GM12865 (cell line): ENCODE measurements at regions not wholly inside any gene's neighbourhood (a gene's known extent, or its start where the extent isn't known, plus 50 kb on each side); places are given as distances from the start of the nearest gene placed in this dataset.
"Not testable (repeated sequence)": the region's sequence is repeated elsewhere in the genome, so short reads cannot be mapped to it uniquely, and the experiment has no call there.

Experiments used
- DNase-seq: peaks from one replicate; pipeline ENCODE4 v3.0.0; 2010; ENCODE audit warnings: low read depth
- H3K4me3 ChIP-seq: 2 replicates; pipeline ENCODE4 v1.5.1; 2011; ENCODE audit warnings: mild to moderate bottlenecking, low read depth, low read length, control low read depth
- TF ChIP-seq, protein P1 (sequence below): IDR thresholded peaks from 2 replicates; pipeline ENCODE4 v1.5.1; 2011; ENCODE audit warnings: low read length, control low read depth, low read depth, inconsistent platforms; ENCODE audit not compliant: insufficient read depth; ENCODE audit errors: missing control alignments

DNA sequence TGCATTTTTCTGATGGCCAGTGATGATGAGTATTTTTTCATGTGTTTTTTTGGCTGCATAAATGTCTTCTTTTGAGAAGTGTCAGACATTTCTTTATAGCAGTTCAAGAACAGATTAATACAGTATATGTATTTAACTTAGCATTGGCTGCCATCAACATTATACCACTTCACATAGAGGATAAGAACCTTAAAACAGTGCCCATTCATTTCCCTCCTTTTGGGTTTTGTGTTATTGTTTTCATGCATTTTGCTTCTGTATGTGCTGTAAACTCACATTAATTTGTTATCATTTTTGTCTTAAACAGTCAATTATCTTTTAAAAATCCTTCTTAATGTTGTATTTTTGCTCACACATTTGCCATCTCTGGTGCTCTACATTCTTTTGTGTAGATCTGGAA is 381.6 kb upstream of the DEFB115 start:
- DNase-seq, H3K4me3 ChIP-seq: not testable (repeated sequence)

DNA sequence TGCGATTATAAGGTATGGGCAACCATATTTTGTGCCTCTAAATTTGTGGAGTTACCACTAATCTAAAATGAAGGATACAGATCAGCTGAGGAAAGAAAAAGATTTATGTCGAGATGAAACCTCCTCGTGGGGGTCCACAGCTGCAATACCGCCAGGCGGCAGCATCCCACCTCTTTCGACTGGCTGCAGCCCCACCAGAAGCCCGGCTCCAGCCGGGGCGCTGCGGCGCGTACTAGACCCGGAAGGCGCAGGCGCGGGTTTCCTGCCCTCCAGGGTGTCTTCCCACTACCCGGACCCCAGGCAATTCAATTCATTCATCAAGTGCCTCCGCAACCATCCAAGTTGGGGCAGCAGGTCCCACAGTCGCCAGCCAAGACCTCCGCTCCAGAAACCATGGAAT is 366.1 kb upstream of the DEFB115 start:
- H3K4me3 ChIP-seq, DNase-seq: not testable (repeated sequence)

DNA sequence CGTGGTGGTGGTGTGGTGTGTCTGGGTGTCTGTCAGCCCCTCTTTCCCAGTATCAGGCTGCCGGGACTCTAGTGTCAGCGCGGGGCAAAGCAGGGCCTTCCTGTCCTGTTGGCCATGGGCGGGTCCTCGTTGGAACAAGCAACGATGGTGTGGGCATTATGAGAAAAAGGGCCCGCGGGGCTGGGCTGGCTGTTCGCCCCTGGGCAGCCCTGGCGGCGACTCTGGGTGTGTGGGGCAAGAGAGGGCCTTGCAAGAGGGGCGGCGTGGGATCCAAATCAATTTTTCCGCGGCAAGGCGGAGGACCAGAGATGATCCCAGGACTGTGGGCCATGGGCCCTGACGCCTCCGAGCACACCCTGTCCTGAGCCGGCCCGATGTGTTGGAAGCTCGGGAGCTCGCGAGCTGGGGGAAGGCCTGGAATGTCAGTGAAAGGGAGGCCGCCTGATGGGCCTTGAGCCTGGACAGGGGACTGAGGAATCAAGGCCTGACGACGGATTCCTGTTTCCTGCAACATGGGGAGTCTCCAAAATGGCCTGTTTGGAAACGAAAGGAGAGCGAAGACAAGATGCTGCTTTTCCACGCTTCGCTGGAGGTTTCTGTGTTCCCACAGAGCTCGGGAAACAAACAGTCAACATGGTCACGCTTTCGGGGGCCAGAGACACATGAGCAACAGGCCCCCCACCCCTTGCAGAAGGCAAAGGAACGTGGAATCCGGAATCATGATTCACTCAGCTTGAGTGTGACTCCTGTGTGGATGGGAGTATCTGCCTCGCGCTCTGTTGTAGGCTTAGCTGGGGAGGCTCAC is 364.7 kb upstream of the DEFB115 start:
- TF ChIP-seq, protein P1, sequence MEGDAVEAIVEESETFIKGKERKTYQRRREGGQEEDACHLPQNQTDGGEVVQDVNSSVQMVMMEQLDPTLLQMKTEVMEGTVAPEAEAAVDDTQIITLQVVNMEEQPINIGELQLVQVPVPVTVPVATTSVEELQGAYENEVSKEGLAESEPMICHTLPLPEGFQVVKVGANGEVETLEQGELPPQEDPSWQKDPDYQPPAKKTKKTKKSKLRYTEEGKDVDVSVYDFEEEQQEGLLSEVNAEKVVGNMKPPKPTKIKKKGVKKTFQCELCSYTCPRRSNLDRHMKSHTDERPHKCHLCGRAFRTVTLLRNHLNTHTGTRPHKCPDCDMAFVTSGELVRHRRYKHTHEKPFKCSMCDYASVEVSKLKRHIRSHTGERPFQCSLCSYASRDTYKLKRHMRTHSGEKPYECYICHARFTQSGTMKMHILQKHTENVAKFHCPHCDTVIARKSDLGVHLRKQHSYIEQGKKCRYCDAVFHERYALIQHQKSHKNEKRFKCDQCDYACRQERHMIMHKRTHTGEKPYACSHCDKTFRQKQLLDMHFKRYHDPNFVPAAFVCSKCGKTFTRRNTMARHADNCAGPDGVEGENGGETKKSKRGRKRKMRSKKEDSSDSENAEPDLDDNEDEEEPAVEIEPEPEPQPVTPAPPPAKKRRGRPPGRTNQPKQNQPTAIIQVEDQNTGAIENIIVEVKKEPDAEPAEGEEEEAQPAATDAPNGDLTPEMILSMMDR: no peak
- H3K4me3 ChIP-seq: no peak overlapping the region
- DNase-seq: no peak

DNA sequence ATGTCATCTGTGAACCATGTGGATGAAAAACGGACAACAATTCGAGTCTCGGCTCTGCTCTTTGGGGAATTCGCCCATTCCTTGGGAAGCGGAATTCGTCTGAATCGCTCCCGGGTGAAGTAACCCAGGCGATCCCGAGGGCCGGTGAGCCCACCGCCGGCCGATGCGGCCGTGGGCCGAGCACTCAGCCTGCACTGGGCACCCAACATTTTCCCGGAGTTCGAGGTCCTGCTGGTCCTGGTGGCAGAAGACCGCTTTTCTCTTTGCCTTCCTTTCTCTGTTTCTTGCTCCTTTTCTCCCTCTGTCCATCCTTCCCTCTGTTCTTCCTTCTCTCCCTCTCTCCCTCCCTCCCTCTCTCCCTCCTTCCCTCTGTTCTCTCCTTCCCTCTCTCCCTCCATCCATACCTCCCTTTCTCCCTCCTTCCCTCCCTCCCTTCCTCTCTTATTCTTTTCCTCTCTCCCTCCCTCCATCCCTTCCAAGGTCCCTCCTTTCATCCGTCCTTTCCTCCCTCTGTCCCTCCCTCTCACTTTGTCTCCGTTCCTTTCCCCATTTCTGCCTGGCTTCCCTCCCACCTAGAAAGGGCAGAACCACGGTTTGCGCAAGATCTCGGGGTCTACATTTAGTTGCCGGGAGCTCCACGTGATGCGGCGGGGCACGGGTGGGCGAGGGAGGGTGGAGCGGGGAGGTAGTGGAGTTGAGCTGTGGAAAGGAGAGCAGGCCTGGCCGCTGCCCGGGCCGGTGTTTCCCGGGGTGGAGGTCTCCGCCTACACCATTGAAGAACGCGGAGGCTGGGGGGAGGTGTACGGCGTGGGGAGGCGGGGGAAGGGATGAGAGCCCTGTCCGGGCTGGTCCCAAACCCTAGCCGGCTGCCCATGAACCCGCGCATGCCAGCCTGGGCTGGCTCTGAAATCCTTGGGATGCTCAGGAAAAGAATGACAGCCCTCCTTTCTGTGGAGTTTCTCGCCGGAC is 363.8 kb upstream of the DEFB115 start:
- not testable (repeated sequence) for DNase-seq, H3K4me3 ChIP-seq

DNA sequence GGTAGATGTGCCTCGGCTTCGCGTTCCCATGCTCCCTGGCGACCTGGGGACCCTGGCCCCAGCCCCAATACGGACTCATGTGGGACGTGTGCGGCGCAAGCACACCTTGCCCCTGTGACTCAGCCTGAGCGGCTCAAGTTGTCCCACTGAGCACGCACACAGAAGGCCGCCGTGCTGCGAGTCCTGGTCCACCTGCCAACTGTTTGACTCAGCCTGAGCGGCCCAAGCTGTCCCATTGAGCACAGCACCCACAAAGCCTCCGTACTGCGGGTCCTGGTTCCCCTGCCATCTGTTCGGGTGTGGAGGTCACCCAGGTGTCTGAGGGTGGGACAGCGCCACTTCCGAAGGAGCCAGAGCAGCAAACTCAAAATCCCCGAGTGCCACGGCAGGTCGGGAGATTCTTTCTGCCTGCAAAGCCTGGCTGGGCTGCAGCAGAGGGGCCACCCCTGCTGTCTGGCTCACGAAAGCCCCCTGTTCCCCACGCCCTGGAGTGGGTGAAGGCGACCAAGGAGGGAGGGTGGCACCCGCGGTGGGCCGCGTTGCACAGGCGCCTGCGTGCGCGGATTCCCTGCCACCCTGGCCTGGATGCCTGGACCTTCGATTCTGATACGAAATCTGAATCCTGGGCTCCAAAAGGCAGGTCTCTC is 362.6 kb upstream of the DEFB115 start:
- DNase-seq, H3K4me3 ChIP-seq: not testable (repeated sequence)

DNA sequence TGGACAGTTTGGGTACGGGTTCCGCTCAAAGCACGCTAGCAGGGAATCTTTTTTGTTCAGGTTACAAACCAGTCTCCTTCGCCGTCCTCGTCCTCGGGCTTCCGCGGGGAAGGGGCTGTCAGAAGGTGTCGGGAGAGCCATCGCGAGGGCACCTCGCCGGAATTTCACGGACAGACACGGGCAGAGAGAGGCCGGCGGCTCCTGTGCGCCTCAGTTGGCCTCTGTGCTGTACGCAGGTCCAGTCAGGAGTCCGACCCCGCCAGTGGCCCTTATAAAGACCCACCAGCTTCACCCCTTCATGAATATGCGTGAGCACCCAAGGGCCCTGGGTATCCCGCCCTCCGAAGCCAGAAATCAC is 362.1 kb upstream of the DEFB115 start:
- DNase-seq, H3K4me3 ChIP-seq: not testable (repeated sequence)

DNA sequence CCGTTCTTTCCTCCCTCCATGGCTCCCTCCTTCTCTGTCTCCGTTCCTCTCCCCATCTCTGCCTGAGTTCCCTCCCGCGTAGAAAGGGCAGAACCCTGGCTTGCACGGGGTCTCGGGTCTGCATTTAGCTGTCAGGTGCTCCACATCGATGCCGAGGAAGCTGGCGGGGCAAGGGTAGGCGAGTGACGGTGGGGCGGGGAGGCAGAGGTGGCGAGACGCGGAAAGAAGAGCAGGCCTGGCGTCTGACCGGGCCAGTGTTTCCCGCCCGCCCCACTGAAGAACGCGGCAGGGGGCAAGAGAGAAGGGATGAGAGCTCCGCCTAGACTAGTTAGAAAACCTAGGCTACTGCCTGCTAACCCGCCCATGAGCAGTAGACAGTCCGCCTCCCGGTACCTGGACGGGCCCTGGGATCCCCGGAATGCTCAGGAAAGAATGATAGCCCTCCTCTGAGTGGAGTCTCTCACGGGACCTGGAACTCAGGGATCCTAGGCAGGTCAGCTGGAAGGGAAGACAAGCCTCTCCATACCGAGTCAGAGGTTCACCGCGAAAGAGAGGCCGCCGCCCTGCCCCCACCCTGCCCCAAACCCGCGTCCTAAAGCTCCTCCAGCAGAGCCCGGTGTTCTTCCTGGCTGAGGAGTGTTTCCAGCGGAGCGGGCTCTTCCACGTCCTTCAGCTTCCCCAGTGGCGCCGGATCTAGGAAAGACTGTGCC is 357.9 kb upstream of the DEFB115 start:
- peak overlapping the region; percentile 31; the same call in 1 of the 2 replicates for H3K4me3 ChIP-seq
- DNase-seq: peak; percentile 54

DNA sequence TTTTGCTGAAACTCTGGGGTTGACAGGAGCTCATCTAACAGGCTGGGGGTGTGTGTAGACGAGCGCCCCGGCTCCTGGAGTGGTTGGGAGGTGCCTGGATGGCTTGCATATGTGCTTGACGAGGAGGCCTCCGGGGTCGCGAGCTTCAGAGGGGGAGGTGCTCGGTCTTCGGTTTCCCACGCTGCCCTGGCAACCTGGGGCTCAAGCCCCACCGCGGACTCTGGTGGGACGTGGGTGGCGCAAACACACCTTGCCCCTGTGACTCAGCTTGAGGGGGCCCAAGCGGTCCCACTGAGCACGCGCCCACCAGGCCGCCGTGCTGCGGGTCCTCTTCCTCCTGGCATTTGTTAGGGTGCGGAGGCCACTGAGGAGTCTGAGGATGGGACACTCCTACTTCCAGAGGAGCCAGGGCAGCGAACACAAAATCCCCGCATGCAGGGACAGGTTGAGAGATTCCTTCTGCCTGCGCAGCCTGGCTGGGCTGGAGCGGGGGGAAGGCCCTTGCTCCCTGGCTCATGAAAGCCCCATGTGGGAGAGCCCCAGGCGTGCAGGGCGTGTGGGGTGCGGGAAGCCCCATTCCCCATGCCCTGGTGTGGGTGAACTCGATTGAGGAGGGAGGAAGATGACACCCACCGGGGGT is 357.3 kb upstream of the DEFB115 start:
- not testable (repeated sequence) for H3K4me3 ChIP-seq, DNase-seq

DNA sequence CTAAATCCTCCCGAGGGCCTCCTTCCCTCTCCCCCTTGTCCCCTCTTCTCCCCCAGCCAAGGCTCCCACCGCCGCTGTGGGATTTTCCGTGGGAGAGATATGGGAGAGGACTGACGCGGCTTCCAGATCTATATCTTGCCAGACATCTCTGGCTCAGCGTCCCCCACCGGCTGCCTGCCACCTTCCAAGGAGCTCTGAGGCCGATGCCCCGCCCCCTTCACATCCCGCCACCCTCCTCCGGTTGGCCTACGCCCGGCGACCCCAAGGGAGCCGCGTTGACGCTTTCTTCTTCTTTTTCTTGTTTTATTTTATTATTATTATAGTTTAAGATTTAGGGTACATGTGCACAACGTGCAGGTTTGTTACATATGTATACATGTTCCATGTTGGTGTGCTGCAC is 352.2 kb upstream of the DEFB115 start:
- not testable (repeated sequence) for H3K4me3 ChIP-seq, DNase-seq

DNA sequence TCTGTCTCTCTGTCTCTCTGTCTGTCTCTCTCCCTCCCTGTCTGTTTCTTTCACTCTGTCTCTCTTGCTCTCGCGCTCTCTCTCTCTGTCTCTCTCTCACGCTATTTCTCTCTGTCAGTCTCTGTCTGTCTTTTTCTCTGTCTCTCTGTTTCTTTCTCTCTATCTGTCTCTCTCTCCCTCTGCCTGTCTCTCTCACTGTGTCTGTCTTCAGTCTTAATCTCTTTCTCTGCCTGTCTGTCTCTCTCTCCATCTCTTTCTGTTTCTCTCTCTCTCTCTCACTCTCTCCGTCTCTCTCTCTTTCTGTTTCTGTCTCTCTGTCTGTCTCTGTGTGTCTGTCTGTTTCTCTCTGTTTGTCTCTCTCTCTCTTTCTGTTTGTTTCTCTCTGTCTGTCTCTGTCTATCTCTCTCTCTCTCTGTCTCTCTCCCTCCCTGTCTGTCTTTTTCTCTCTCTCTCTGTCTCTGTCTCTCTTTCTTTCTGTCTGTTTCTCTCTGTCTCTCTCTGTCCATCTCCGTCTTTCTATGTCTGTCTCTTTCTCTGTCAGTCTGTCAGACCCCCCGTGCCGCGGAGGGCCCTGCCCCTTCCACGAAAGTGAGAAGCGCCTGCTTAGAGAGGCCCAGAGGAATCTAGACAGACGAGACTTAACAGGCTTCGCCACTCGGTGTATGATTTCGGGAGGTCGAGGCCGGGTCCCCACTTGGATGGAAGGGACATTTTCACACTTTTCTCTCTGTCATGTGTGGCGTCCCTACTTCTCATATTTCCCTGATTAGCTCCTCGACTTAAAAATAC is 346.3 kb upstream of the DEFB115 start:
- no peak for DNase-seq
- TF ChIP-seq, protein P1: no peak
- no peak overlapping the region for H3K4me3 ChIP-seq

DNA sequence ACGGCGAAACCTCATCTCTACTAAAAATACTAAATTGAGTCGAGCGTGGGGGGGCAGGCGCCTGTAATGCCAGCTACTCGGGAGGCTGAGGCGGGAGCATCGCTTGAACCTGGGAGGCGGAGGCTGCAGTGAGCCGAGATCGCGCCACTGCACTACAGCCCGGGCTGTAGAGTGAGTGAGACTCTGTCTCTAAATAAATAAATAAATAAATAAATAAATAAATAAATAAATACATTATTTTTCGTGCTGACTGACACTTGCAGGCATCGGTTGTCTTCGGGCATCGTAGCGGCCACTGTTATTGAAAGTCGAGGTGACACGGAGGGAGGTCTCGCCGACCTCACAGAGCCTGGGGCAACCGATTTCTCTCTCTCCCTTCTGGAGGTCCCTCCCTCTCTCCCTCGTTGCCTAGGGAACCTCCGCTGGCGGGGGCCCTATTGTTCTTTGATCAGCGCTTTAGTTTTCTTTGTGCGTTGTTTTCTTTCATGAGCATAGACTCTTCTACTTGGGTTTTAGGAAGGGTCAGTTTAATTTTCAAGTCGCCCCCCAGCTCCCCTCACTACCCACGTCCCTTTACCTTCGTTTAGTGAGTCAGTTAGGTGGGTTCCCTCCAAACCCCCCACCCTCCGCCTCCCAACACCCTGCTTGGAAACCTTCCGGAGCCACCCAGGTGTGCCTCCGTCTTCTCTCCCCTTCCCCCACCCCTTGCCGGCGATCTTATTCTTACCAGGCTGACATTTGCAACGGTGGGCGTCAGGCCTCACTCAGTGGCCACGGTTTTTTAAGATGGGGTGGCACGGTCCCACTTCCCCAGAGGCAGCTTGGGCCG is 345.4 kb upstream of the DEFB115 start:
- H3K4me3 ChIP-seq, DNase-seq: not testable (repeated sequence)

DNA sequence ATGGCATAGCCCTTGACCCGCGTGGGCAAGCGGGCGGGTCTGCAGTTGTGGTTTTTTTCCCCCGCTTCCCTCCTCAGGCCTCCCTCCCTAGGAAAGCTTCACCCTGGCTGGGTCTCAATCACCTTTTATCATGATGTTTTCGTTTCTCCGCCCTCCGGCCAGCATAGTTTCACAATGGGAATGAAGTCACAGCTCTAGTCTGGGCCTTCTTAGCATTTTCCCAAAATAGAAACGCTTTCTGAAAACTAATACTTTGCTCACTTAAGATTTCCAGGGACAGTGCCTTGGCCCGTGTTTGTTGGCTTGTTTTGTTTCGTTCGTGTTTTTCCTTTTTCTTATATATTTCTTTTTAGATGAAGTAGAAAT is 344.8 kb upstream of the DEFB115 start:
- H3K4me3 ChIP-seq, DNase-seq: not testable (repeated sequence)

DNA sequence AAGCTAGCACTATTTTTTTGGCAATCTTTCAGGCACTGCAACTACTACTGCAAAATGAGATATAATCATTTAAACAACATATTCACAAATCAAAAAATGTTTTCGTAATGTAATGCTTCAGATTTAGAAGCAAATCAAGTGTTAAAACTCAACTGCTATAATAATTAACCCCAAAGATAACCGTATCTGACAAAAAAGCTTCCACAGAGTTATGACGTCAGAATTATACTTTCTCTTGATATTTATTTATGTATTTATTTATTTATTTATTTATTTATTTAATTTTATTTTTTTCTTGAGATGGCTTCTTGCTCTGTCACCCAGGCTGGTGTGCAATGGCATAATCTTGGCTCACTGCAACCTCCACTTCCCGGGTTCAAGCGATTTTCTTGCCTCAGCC is 341.1 kb upstream of the DEFB115 start:
- not testable (repeated sequence) for H3K4me3 ChIP-seq, DNase-seq
